ENCODE measurements at regions not wholly inside any gene's neighbourhood (a gene's known extent, or its start where the extent isn't known, plus 50 kb on each side); places are given as distances from the start of the nearest gene placed in this dataset.

DNA sequence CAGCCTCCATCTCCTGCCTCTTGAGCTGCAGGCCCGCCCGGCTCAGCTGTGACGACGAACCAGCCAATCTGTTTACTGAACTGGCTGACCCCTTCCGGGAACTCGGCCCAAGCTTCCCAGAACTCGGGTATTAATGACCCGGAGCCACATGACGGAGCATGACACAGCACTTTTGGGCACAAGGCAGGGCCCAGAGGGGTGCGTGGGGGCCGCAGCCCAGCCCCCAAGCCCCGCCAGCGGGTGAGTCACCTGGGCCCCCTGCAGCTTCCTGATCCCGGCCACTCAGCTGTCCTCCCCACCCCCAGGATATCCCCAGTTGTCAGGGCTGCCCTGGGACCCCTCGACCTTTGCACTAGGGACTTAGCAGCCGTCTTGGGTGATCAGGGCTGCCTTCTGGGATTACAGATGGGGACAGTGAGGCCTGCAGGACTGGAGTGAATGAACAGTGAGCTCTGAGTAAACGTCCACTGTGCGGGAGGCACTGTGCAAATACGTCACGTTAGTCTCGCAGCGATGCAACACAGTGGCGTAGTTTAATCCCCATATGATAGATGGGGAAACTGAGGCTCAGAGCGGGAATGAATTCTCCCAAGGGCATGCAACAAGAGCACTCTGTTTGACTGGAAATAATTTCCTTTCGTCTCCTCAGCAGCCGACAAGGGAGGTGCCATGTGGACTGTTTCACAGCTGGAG, 102.1 kb downstream of the CEBPB start:
- DNase-seq, result peak; percentile 50 to 73
- Histone ChIP-seq H2AFZ (ENCODE audit: insufficient read depth, low read length, poor library complexity) (peak overlapping the region; percentile 46), H3K23ac (ENCODE audit: low read length) (no peak overlapping the region), H4K91ac (ENCODE audit: low read depth, low read length) (peak overlapping the region; percentile 75), H3K27me3 (ENCODE audit: insufficient read depth, low read length) (no peaks in the 10 kb centered on the region), H2BK5ac (ENCODE audit: low read depth, low read length, poor library complexity) (no peak overlapping the region), H3K4me3 (ENCODE audit: low read depth, low read length) (no peak overlapping the region), H3K18ac (ENCODE audit: low read length) (peak overlapping the region; percentile 42), H3K9ac (ENCODE audit: low read length) (no peak overlapping the region), H3K79me1 (ENCODE audit: low read length) (peaks cover 5% of the 10 kb centered on the region), H3K14ac (ENCODE audit: low read length) (peak overlapping the region; percentile 26), H3K4ac (ENCODE audit: low read depth, low read length) (no peak overlapping the region), H2AK5ac (ENCODE audit: low read length) (peak overlapping the region; percentile 32), H3K27ac (ENCODE audit: low read depth, low read length) (no peak overlapping the region), H3K4me1 (ENCODE audit: control insufficient read depth in 1 of 2, insufficient read depth in 2 of 2, low read length in 2 of 2) (peaks cover 4 to 6% of the 10 kb centered on the region in 2 experiments), H2BK12ac (ENCODE audit: low read length) (peak overlapping the region; percentile 15), H4K12ac (ENCODE audit: low read depth, low read length) (peak overlapping the region; percentile 48), H3K36me3 (ENCODE audit: control insufficient read depth in 1 of 2, insufficient read depth in 2 of 2, low read length in 2 of 2) (no peaks in the 10 kb centered on the region), H2BK120ac (ENCODE audit: insufficient read depth, low read length, poor library complexity) (peak overlapping the region; percentile 68), H3K4me2 (ENCODE audit: low read length) (no peak overlapping the region), H3K9me3 (ENCODE audit: insufficient read depth, low read depth, low read length) (peaks cover 4% of the 10 kb centered on the region), H3K79me2 (ENCODE audit: control insufficient read depth, insufficient read depth, low read length, poor library complexity) (no peaks in the 10 kb centered on the region), H4K8ac (ENCODE audit: low read depth, low read length) (peak overlapping the region; percentile 27)
- WGBS (ENCODE audit: extremely low coverage, insufficient coverage, insufficient read length), result no CpG with 5 or more reads among the region's 26 CpGs

DNA sequence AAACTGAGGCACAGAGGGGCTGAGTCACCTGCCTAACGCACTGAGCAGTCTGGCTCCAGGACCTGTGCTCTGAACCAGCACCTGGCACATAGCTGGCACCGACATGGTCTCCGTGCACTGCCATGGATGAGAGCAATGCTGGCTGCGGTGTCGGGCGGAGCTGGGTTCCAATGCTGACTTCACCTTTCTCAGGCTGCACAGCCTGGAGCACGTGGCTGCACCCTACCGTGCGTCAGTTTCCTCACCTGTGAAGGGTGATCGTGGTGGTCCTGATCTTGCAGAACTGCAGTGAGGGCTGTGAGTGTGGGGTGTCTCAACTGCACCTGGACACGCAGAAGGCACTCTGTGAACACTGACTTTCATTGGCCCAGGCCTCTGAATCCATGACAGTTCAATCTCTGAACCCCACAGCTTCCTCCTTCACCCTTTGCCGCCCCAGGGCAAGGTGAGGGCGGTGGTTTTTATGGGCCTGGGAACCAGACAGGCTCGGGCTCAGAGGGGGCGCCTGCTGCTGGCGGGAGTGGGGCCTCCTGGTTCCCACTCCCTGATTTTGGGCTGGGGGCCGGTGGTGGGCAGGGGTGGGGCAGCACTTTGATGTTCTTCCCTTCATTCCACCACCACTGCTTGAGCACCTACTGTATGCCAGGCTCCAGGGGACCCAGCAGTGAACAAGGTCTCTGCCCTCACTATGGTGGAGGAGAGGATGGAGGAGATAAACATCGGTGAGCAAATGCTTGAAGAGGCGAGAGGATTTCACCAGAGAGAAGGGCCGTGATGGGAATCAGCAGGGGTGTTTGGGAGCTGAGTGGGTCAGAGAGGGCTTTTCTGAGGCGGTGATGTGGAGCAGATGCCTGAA, 102.9 kb downstream of the CEBPB start:
- Histone ChIP-seq H2BK5ac (ENCODE audit: low read depth, low read length, poor library complexity) (no peak overlapping the region), H3K18ac (ENCODE audit: low read length) (no peak overlapping the region), H3K27ac (ENCODE audit: low read depth, low read length) (no peak overlapping the region), H3K14ac (ENCODE audit: low read length) (peak overlapping the region; percentile 1), H3K36me3 (ENCODE audit: control insufficient read depth in 1 of 2, insufficient read depth in 2 of 2, low read length in 2 of 2) (no peaks in the 10 kb centered on the region), H2BK12ac (ENCODE audit: low read length) (peak overlapping the region; percentile 19), H3K79me2 (ENCODE audit: control insufficient read depth, insufficient read depth, low read length, poor library complexity) (no peaks in the 10 kb centered on the region), H3K4me1 (ENCODE audit: control insufficient read depth in 1 of 2, insufficient read depth in 2 of 2, low read length in 2 of 2) (peaks cover 4 to 8% of the 10 kb centered on the region in 2 experiments), H4K91ac (ENCODE audit: low read depth, low read length) (no peak overlapping the region), H3K9me3 (ENCODE audit: insufficient read depth, low read depth, low read length) (peaks cover 4% of the 10 kb centered on the region), H3K79me1 (ENCODE audit: low read length) (peaks cover 5% of the 10 kb centered on the region), H3K23ac (ENCODE audit: low read length) (no peak overlapping the region), H2AFZ (ENCODE audit: insufficient read depth, low read length, poor library complexity) (no peak overlapping the region), H3K4me3 (ENCODE audit: low read depth, low read length) (no peak overlapping the region), H3K27me3 (ENCODE audit: insufficient read depth, low read length) (no peaks in the 10 kb centered on the region), H2BK120ac (ENCODE audit: insufficient read depth, low read length, poor library complexity) (no peak overlapping the region), H4K12ac (ENCODE audit: low read depth, low read length) (no peak overlapping the region), H4K8ac (ENCODE audit: low read depth, low read length) (no peak overlapping the region), H3K4me2 (ENCODE audit: low read length) (no peak overlapping the region), H3K9ac (ENCODE audit: low read length) (no peak overlapping the region), H3K4ac (ENCODE audit: low read depth, low read length) (no peak overlapping the region), H2AK5ac (ENCODE audit: low read length) (peak overlapping the region; percentile 42)
- DNase-seq, result no peak
- no CpG with 5 or more reads among the region's 21 CpGs for WGBS (ENCODE audit: extremely low coverage, insufficient coverage, insufficient read length)

DNA sequence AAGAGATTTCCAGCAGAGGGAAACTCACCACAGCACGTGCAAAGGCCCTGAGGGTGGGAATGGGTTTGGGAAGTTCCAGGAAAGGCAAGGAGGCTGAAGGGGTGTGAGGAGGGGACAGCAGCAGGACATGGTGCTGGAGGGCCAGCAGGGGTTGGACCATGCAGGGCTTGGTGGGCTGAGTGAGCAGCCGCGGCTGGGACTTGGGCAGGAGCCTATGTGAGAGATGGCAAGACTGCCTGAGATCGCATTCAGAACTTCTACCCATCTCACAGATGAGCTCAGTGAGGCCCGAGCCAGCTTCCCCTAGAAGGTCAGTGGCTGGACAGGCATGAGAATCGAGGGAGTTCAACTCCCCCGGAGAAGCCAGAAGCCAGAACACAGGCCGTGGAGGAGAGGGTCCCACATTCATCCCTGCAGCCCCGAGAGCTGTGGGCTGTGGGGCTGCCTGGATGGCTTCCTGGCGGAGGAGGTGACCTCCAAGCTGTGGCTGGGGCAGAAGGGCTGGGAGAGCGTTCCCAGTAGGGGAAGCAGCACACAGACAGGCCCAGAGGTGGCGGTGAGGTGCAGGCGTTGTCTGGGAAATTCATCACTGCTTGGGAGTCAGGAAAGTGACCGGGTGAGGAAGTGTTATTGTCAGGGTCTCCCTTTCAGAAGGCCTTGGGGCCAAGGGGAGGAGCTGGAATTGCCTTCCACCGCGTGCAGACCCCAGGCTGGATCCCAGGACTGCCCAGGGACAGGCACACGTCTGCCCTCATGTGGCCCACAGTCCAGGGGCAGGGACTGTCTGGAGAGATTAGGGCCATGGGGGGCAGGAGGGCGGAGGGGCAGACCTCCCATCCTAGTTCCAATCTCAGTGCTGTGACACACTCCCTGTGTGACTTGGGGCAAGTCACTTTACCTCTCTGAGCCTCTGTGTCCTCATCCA, 103.8 kb downstream of the CEBPB start:
- H3K27ac ChIP-seq (ENCODE audit: low read depth, low read length), result no peak overlapping the region
- no peak overlapping the region for H3K4ac ChIP-seq (ENCODE audit: low read depth, low read length)
- no peak overlapping the region for H2BK12ac ChIP-seq (ENCODE audit: low read length)
- H3K9me3 ChIP-seq (ENCODE audit: insufficient read depth, low read depth, low read length), result peaks cover 6% of the 10 kb centered on the region
- no peak overlapping the region for H2AK5ac ChIP-seq (ENCODE audit: low read length)
- H3K27me3 ChIP-seq (ENCODE audit: insufficient read depth, low read length), result no peaks in the 10 kb centered on the region
- no peak overlapping the region for H2AFZ ChIP-seq (ENCODE audit: insufficient read depth, low read length, poor library complexity)
- no peaks in the 10 kb centered on the region for H3K36me3 ChIP-seq (ENCODE audit: control insufficient read depth in 1 of 2, insufficient read depth in 2 of 2, low read length in 2 of 2)
- peaks cover 5% of the 10 kb centered on the region for H3K79me1 ChIP-seq (ENCODE audit: low read length)
- no peaks in the 10 kb centered on the region for H3K79me2 ChIP-seq (ENCODE audit: control insufficient read depth, insufficient read depth, low read length, poor library complexity)
- no peak overlapping the region for H3K14ac ChIP-seq (ENCODE audit: low read length)
- no peak overlapping the region for H4K12ac ChIP-seq (ENCODE audit: low read depth, low read length)
- H3K4me1 ChIP-seq (ENCODE audit: control insufficient read depth in 1 of 2, insufficient read depth in 2 of 2, low read length in 2 of 2), result peaks cover 4 to 11% of the 10 kb centered on the region in 2 experiments
- DNase-seq, result no peak
- no peak overlapping the region for H3K23ac ChIP-seq (ENCODE audit: low read length)
- H3K4me3 ChIP-seq (ENCODE audit: low read depth, low read length), result no peak overlapping the region
- H3K9ac ChIP-seq (ENCODE audit: low read length), result no peak overlapping the region
- no peak overlapping the region for H3K4me2 ChIP-seq (ENCODE audit: low read length)
- WGBS (ENCODE audit: extremely low coverage, insufficient coverage, insufficient read length), result no CpG with 5 or more reads among the region's 18 CpGs
- H3K18ac ChIP-seq (ENCODE audit: low read length), result no peak overlapping the region
- peak overlapping the region; percentile 15 for H4K91ac ChIP-seq (ENCODE audit: low read depth, low read length)
- no peak overlapping the region for H4K8ac ChIP-seq (ENCODE audit: low read depth, low read length)
- no peak overlapping the region for H2BK5ac ChIP-seq (ENCODE audit: low read depth, low read length, poor library complexity)
- peak overlapping the region; percentile 8 for H2BK120ac ChIP-seq (ENCODE audit: insufficient read depth, low read length, poor library complexity)

DNA sequence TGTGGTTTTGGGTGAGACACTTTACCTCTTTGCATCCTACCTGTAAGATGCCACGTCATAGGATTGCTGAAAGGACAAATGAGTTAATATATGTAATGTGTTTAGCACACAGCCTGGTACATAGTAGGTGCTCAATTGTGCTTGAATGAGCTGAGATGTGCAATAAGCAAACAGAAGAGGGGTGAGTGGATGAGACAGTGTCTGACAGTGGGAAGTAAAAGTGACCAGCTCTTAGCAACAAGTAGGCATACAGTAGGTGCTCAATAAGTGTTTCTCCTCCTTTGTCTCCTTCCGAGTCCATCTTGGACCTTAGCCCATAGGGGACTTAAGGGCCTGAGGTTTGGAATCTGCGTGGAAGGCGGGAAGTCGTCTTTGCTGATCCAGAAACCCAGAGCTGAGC, 104.7 kb downstream of the CEBPB start:
- Histone ChIP-seq H3K27ac (ENCODE audit: low read depth, low read length) (no peak overlapping the region), H3K4ac (ENCODE audit: low read depth, low read length) (no peak overlapping the region), H3K4me1 (ENCODE audit: control insufficient read depth in 1 of 2, insufficient read depth in 2 of 2, low read length in 2 of 2) (peaks cover 4 to 11% of the 10 kb centered on the region in 2 experiments), H4K91ac (ENCODE audit: low read depth, low read length) (no peak overlapping the region), H4K8ac (ENCODE audit: low read depth, low read length) (no peak overlapping the region), H3K14ac (ENCODE audit: low read length) (no peak overlapping the region), H2AFZ (ENCODE audit: insufficient read depth, low read length, poor library complexity) (no peak overlapping the region), H3K9me3 (ENCODE audit: insufficient read depth, low read depth, low read length) (peaks cover 6% of the 10 kb centered on the region), H3K23ac (ENCODE audit: low read length) (no peak overlapping the region), H2BK12ac (ENCODE audit: low read length) (no peak overlapping the region), H3K18ac (ENCODE audit: low read length) (no peak overlapping the region), H2BK5ac (ENCODE audit: low read depth, low read length, poor library complexity) (no peak overlapping the region), H4K12ac (ENCODE audit: low read depth, low read length) (no peak overlapping the region), H2BK120ac (ENCODE audit: insufficient read depth, low read length, poor library complexity) (no peak overlapping the region), H3K27me3 (ENCODE audit: insufficient read depth, low read length) (no peaks in the 10 kb centered on the region), H3K4me3 (ENCODE audit: low read depth, low read length) (no peak overlapping the region), H3K36me3 (ENCODE audit: control insufficient read depth in 1 of 2, insufficient read depth in 2 of 2, low read length in 2 of 2) (no peaks in the 10 kb centered on the region), H3K4me2 (ENCODE audit: low read length) (no peak overlapping the region), H3K79me1 (ENCODE audit: low read length) (peaks cover 5% of the 10 kb centered on the region), H2AK5ac (ENCODE audit: low read length) (no peak overlapping the region), H3K9ac (ENCODE audit: low read length) (no peak overlapping the region), H3K79me2 (ENCODE audit: control insufficient read depth, insufficient read depth, low read length, poor library complexity) (no peaks in the 10 kb centered on the region)
- DNase-seq, result no peak
- no CpG with 5 or more reads among the region's 5 CpGs for WGBS (ENCODE audit: extremely low coverage, insufficient coverage, insufficient read length)
